Testis (tissue), 2 donors: ENCODE measurements at regions not wholly inside any gene's neighbourhood (a gene's known extent, or its start where the extent isn't known, plus 50 kb on each side); places are given as distances from the start of the nearest gene placed in this dataset.

Experiments
- CTCF ChIP-seq, 3 experiments: fragments of 450-650 bp in 2 of 3; fragments of 200-600 bp in 1 of 3; sonication (generic) in 1 of 3; IDR thresholded peaks; one replicate each; pipeline ENCODE4 v1.5.1; 2016 to 2019; ENCODE audit warnings: antibody characterized with exemption in 3 of 3, mild to moderate bottlenecking in 2 of 3, moderate library complexity in 1 of 3
- POLR2A ChIP-seq: fragments of 450-650 bp; IDR thresholded peaks from one replicate; pipeline ENCODE4 v1.6.1; 2017; ENCODE audit warnings: antibody characterized with exemption, mild to moderate bottlenecking, moderate library complexity

DNA sequence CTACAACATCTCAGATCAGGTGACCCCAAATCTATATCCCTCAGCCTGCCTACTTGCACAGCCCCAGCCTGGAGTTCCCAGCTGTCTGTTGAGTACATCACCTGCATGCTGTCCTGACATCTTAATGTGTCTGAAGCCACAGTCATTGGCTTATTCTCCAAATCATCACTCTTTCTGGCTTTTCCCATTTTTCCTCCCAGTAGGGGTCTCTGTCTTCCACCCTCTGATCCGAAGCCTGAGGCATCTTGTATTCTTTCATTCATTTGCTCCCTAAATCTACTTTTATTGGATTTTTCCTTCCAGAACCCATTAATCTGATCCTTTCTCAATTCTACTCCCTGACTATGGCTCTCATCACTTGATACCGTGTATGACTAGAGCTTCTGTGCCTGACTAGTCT, 332.9 kb upstream of the DCC start:
- TF ChIP-seq POLR2A (no peak), CTCF (IDR thresholded peaks at IDR 0.05) (no peak)
